ENCODE measurements at regions not wholly inside any gene's neighbourhood (a gene's known extent, or its start where the extent isn't known, plus 50 kb on each side); places are given as distances from the start of the nearest gene placed in this dataset.

DNA sequence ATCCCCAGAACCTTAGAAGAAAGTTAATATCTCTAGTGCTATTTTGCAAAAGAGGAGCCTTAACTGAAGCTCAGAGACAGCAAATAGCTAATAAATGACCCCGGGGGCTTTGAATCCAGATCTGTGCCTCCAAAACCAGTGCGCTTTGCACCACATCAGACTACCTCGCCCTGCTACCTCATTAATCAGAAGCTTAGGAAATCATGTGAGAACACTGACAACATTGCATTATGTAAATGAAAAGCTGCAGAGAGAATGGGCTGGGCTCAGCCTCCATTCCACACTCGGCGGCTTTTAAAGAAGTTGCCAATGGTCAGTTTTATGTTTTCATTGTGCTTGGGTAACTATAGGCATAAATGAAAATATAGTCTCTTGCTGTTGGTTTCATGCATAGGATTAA is 54.0 kb upstream of the STMND1 start:
- DNase-seq, result peak in 1 of 2 experiments; percentile 30

DNA sequence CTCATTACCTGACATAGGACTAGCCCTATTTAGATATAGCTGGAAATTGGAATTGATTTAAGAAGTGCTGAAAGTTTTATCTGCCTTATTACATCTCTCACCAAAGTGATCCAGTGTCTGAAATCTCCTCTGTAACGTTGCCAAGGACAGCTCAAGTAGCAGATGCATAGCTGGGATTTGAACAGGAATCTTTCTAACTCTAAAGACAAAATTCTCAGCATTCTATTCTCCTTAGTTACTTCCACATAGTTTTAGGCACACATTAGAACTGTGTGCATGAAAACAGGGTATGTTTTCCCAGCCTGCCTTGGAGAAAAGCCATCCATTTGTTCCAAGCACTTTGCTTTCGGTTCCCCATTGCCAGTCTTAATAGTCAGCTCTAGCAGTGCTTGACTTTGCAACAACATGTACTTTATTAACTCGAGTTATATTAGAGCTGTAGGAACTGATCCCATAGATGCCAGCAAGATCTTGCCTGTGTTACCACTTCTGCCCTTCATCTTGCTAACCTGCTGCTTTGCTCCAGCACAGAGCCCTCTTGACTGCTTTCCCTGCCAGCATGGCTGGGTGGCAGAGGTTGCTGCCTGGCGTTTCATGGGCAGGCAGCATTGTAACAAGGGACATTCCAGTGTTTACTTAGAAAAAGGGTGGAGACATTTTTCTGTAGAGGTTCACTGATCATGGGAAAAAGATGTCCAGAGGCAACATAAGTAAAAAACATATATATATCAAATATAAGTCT is 56.1 kb upstream of the STMND1 start:
- DNase-seq, result peak in 1 of 2 experiments; percentile 33

DNA sequence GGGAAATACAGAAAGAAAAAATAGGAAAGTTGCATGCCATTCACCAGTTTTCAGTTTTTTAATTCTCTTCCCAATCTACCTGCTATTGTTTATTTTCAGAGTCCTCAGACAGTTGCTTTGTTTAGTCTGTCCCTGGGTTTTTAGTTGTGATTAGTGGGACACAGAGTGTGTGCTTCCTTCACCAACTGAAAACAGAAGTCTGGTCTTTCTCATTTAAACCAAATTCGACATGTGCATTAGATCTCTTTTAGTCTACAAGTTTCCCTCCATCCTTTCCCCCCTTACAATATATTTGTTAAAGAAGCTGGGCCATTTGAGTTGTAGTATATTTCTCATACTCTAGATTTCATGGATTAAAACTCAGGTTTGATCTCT is 58.7 kb upstream of the STMND1 start:
- no peak for DNase-seq

GRCh38 chr6:17042422-17043147 is 59.3 kb upstream of the STMND1 start:
- peak in 1 of 2 experiments; percentile 10 for DNase-seq

DNA sequence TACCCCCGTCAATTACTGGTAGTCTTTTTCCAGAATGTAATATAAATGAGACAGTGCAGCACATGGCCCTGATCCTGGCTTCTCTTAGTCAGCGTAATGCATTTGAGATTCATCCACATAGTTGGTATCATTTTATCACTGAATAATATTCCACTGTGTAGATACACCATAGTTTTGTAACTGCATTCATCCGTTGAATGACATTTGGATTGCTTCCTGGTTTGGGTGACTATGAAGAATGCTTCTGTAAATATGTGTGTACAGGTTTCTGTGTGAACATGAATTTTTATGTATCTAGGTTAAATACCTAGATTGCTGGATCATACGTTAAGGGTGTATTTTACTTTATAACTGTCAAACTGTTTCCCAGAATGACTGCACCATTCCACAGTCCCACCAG is 62.6 kb upstream of the STMND1 start:
- no peak for DNase-seq

- DNase-seq, result no peak
Observed at GRCh38 chr6:17038316-17038715, 63.5 kb upstream of the STMND1 start.

DNA sequence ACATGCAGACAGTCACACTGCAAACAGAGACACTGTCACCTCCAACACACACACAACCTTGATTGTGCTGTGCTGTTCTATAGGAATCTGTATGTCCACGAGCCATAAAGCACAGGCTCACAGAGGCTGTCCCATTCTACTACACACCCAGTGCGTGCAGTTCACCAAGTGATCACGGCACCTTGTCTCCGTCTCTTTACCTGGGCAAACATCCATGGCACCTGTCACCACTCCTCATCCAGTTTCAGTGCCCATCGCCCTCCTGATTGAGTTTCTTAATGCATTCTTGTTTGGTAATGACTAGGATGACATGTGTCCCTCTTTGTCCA is 65.8 kb upstream of the STMND1 start:
- DNase-seq, result no peak

- DNase-seq, result no peak
Observed at GRCh38 chr6:17035257-17036064, 66.4 kb upstream of the STMND1 start.

DNA sequence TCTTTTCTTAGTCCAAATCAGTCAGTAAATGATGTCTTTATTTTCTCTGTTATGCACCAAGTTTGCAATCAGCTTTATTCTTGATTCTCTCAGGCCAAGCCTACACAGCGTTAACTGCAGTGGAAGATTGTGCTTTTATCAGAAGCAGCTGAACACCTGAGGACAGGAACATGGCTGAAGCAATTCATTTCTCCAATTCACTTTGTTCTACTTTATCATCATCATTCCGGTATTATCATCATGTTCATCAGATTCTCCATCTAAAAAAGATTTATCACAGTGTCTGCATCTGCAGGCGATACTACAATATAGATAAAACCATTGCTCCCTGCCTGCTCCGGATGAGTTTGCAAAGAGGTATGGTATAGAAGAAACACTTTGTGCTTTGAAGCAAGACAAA is 68.1 kb upstream of the STMND1 start:
- no peak for DNase-seq

DNA sequence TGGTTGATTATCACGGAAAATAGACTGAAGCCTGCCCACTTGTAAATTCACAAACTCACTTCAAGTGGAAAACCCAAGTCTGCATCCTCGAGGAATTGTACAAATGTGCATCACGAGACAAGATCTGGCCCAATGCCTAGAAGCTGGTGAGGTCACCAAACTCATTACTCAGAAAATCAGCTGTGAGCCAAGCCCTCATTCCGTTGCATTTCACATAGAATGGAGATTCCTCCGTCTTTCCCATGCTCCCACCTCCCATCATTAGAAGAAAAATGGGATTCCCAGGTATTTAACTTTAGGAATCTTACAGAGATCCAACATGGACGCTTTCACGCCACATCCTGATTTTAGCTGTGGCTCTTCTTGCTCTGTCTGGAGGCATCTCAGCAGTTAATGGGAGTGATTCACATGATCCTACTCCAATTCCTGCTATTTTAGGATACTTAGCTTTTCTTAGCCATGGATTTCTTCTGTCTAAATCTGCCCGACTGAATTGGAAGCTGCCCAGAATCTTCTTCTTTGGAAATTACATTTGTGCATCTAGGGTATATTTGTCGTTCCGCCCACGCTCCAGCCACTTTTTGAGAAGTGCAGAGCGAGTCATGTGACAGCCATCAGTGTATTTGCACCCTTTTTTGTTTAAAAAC is 68.7 kb upstream of the STMND1 start:
- no peak for DNase-seq

DNA sequence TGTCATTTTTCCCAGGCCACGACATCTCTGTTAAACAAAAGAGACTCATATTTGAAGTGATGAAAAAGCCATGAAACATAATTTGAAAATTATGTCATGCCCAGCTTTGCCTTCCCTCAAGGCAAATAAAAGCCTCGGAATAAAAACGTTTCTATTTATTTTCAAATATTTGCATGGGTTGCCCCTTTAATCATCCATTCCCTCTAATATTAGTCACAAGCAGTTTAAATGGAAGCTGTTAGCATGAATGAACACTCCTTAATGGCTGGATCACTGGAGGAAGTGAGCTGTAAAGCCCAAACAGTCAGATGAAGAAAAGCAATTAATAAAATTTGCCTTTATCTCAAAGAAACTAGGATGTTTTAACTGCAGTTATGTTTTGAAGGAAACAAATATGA is 69.3 kb upstream of the STMND1 start:
- no peak for DNase-seq

DNA sequence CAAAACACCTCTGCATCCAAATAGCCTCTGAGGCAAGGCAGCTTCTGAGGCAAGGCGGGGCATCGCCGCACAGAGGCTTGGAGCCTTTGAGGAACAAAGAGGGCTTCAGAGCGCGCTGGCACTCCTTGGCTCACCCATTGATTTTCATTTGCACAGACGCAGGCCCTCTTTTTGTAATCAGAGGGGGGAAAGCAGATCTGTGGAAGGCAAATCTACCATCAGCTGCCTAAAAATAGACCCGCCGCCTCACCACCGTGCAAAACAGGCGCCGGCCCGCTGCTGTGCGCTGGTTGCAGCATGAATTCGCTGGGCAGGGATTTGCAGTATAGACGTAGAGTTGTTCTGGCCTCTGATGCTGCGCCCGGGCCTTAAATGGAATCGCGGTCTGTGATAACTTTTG is 69.9 kb upstream of the STMND1 start:
- DNase-seq, result no peak

- no peak for DNase-seq
Observed at GRCh38 chr6:17027441-17027840, 74.4 kb upstream of the STMND1 start.

- DNase-seq, result no peak
Observed at GRCh38 chr6:17022604-17023003, 79.2 kb upstream of the STMND1 start.

GRCh38 chr6:17021539-17021889 is 80.3 kb upstream of the STMND1 start:
- no peak for DNase-seq

DNA sequence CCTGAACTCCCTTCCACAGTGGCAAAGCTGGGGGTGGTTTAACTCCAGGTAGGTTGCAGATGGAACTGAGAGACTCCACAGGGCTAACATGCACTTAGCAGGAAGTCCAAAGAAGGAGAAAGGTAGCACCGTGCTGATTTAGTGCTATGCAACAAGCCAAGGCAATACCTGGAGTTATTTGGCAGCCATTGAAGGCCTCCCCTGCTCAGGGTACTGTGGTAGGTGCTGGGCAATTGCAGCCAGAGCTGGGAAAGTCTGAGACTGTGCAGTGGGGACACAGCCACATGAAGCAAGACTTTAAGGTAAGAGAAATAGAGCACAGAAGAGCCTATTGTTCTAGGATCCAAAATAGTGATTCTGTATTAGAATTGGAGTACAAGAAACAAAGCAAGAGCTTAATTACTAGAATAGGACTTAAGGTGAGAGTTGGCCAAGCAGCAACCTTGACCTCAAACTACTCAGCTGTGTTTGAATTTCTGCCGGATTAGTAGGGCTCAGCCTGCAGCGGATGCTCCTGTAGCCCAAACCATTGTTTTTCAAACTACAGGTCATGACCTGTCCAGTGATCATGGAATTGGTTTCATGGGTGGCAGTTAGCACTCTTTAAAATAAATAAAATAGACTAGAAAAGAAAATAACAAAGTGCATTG is 80.8 kb upstream of the STMND1 start:
- DNase-seq, result no peak

DNA sequence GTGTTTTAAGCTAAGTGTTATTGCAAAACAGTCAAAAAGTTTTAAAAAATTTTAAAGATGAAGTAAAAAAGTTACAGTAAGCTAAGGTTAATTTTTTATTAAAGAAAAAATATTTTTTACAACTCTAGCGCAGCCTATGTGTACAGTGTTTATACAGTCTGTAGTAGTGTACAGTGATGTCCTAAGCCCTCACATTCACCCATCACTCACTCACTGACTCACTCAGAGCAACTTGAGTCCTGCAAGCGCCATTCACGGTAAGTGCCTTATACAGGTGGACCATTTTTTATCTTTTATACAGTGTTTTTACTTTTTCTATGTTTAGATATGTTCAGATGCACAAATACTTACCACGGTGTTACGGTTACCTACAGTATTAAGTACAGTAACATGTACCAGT is 83.4 kb upstream of the STMND1 start:
- no peak for DNase-seq

DNA sequence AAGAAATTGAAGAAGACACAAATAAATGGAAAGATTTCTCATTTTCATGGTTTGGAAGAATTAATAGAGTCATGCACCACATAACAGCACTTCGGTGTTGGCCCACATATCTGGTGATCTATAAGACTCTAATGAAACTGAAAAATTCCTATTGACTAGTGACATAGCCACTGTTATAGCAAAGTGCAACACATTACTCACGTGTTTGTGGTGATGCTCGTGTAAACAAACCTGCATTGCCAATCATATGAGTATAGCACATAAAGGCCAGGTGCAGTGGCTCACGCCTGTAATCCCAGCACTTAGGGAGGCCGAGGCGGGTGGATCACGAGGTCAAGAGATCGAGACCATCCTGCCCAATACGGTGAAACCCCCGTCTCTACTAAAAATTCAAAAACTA is 84.4 kb upstream of the STMND1 start:
- DNase-seq, result no peak

GRCh38 chr6:17015551-17016381 is 86.1 kb upstream of the STMND1 start:
- no peak for DNase-seq

GRCh38 chr6:17015144-17015543 is 86.7 kb upstream of the STMND1 start:
- DNase-seq, result no peak

GRCh38 chr6:17013701-17014100 is 88.1 kb upstream of the STMND1 start:
- DNase-seq, result no peak
